K562 (cell line): ENCODE measurements at regions not wholly inside any gene's neighbourhood (a gene's known extent, or its start where the extent isn't known, plus 50 kb on each side); places are given as distances from the start of the nearest gene placed in this dataset.

Experiments
- ATAC-seq: fragments of 200-7000 bp; cut with Tn5 transposase; 3 replicates; pipeline ENCODE4 v1.9.1; 2020; ENCODE audit warnings: moderate library complexity
- BruUV-seq: library from RNA; stranded (reverse); fragments of 400-500 nt; replicated peaks from 2 replicates; lab custom pipeline; 2021; lab: Mats Ljungman, UMichigan
- CTCF ChIA-PET: fragments of 300-600 bp; formaldehyde crosslinking; extraction: SDS; loops from one replicate; lab custom pipeline; 2021; ENCODE audit warnings: low intra/inter-chr PET ratio; lab: Yijun Ruan, JAX
- POLR2A ChIA-PET: fragments of 300-600, 350-650 bp; sonication (Branson Sonifier 250); formaldehyde crosslinking; extraction: SDS; loops from one replicate; lab custom pipeline; 2021; ENCODE audit warnings: antibody characterized with exemption, inconsistent platforms; lab: Yijun Ruan, JAX
- DNase-seq, 4 experiments: peaks; one replicate each; pipeline versions ENCODE4 v3.0.0 to v3.0.0-alpha.2; 2011 to 2018; ENCODE audit warnings: low spot score in 3 of 4, mixed read lengths in 3 of 4; ENCODE audit errors: extremely low read depth in 1 of 4
- FAIRE-seq: peaks from 2 replicates; lab custom pipeline; 2011; peaks lifted over from hg19 to GRCh38; lab: Jason Lieb, UNC
- H2AFZ ChIP-seq: 2 replicates; pipeline ENCODE4 v1.6.0; 2011; ENCODE audit warnings: low read depth, low read length, control low read depth, inconsistent platforms
- H3K27ac ChIP-seq: fragments of 200-600 bp; 3 replicates; pipeline ENCODE4 v1.8.0; 2011; ENCODE audit warnings: low read depth, mild to moderate bottlenecking, control low read depth, inconsistent platforms, low read length, moderate library complexity, mixed read lengths; ENCODE audit errors: extremely low read depth
- H3K27me3 ChIP-seq, 2 experiments: fragments of 300-600 bp in 1 of 2; 2 replicates in 1 of 2; 3 replicates in 1 of 2; pipeline versions ENCODE4 v1.6.0 to v1.8.0; 2011; ENCODE audit warnings: inconsistent platforms in 2 of 2, low read length in 2 of 2, mild to moderate bottlenecking in 1 of 2, mixed read lengths in 1 of 2, moderate library complexity in 1 of 2; ENCODE audit not compliant: control insufficient read depth in 2 of 2, insufficient read depth in 2 of 2
- H3K36me3 ChIP-seq: fragments of 300-600 bp; 3 replicates; pipeline ENCODE4 v1.8.0; 2011; ENCODE audit warnings: mild to moderate bottlenecking, low read length, inconsistent platforms; ENCODE audit not compliant: control insufficient read depth, insufficient read depth
- H3K4me1 ChIP-seq, 2 experiments: fragments of 200-600 bp in 1 of 2; replicated peaks in 1 of 2; 2 replicates in 1 of 2; 3 replicates in 1 of 2; pipeline versions ENCODE4 v1.5.1 to v1.8.0; 2011; ENCODE audit warnings: inconsistent platforms in 2 of 2, low read length in 2 of 2, mild to moderate bottlenecking in 1 of 2, mixed read lengths in 1 of 2, moderate library complexity in 1 of 2; ENCODE audit not compliant: control insufficient read depth in 2 of 2, insufficient read depth in 2 of 2
- H3K4me2 ChIP-seq: 2 replicates; pipeline ENCODE4 v1.6.1; 2011; ENCODE audit warnings: low read length, control low read depth, inconsistent platforms, mixed read lengths; ENCODE audit not compliant: insufficient read depth
- H3K4me3 ChIP-seq: fragments of 200-600 bp; sonication (generic), shearing (Covaris generic); 2 replicates; pipeline ENCODE4 v1.5.1; 2016; ENCODE audit warnings: control low read depth, inconsistent platforms
- H3K79me2 ChIP-seq: fragments of 200-600 bp; 3 replicates; pipeline ENCODE4 v1.8.0; 2011; ENCODE audit warnings: low read length, inconsistent platforms; ENCODE audit not compliant: control insufficient read depth, insufficient read depth
- H3K9ac ChIP-seq, 2 experiments: 2 replicates each; pipeline versions ENCODE4 v1.6.0 to v1.6.1; 2011; ENCODE audit warnings: low read depth in 2 of 2, low read length in 2 of 2, control low read depth in 1 of 2, inconsistent platforms in 1 of 2, mild to moderate bottlenecking in 1 of 2, mixed read lengths in 1 of 2; ENCODE audit not compliant: insufficient read depth in 1 of 2
- H3K9me1 ChIP-seq: one replicate; pipeline ENCODE4 v1.6.0; 2011; ENCODE audit warnings: inconsistent platforms, mild to moderate bottlenecking, low read length, moderate library complexity; ENCODE audit not compliant: control insufficient read depth, insufficient read depth
- H3K9me3 ChIP-seq: replicated peaks from 2 replicates; pipeline ENCODE4 v1.5.1; 2011; ENCODE audit warnings: low read depth, low read length, inconsistent platforms; ENCODE audit not compliant: control insufficient read depth, insufficient read depth
- H4K20me1 ChIP-seq: replicated peaks from 2 replicates; pipeline ENCODE4 v1.6.1; 2011; ENCODE audit warnings: low read length, inconsistent platforms, mixed read lengths; ENCODE audit not compliant: control insufficient read depth, insufficient read depth
- HDAC8 ChIP-seq: fragments of 450-650 bp; IDR thresholded peaks from 2 replicates; pipeline ENCODE4 v1.6.1; 2016; ENCODE audit warnings: mild to moderate bottlenecking, missing genetic modification characterization, moderate library complexity, missing compliant biosample characterization
- HMGN3 ChIP-seq: IDR thresholded peaks from 2 replicates; pipeline ENCODE4 v1.6.1; 2011; ENCODE audit warnings: borderline replicate concordance, low read depth, mild to moderate bottlenecking, mixed read lengths, low read length; ENCODE audit not compliant: insufficient read length; ENCODE audit errors: extremely low read depth
- ZZZ3 ChIP-seq: fragments of 450-650 bp; IDR thresholded peaks from 2 replicates; pipeline ENCODE4 v1.6.1; 2016; ENCODE audit warnings: antibody characterized with exemption, mild to moderate bottlenecking, moderate library complexity
- WGBS: fragments of 100-300 bp; shearing (Covaris generic); methylation state at CpG from one replicate; pipeline ENCODE4 v1.1.6; 2016; ENCODE audit warnings: low coverage, mixed read lengths; ENCODE audit not compliant: insufficient coverage; ENCODE audit errors: missing lambda C conversion rate; 5-methylcytosine and 5-hydroxymethylcytosine counted together
- in situ Hi-C: fragments of 300-500 bp; cut with MboI; formaldehyde crosslinking; loops from 4 replicates; pipeline ENCODE4 v1.15.0; 2018; ENCODE audit warnings: inconsistent platforms, mixed read lengths
- intact Hi-C: fragments of 100-400 bp; cut with micrococcal nuclease; formaldehyde crosslinking; loops from 2 replicates; pipeline ENCODE4 v1.14.2; 2022
- TF ChIP-seq, protein P1 (sequence below): sonication (generic); formaldehyde crosslinking; IDR thresholded peaks from 2 replicates; pipeline ENCODE4 v1.8.0; 2022; ENCODE audit warnings: missing genetic modification reagents, mild to moderate bottlenecking, moderate library complexity, borderline replicate concordance
- TF ChIP-seq, protein P2 (sequence below): fragments of 250-450 bp; sonication (Bioruptor Pico); IDR thresholded peaks from 2 replicates; pipeline ENCODE4 v1.5.0; 2022; ENCODE audit warnings: mild to moderate bottlenecking
- TF ChIP-seq, protein P3 (sequence below): fragments of 450-650 bp; formaldehyde crosslinking; IDR thresholded peaks from 2 replicates; pipeline ENCODE4 v1.4.0; 2022; ENCODE audit warnings: missing genetic modification characterization
- TF ChIP-seq, protein P4 (sequence below): fragments of 250-450 bp; sonication (Bioruptor Pico); IDR thresholded peaks from 2 replicates; pipeline ENCODE4 v1.5.0; 2020; ENCODE audit warnings: mild to moderate bottlenecking
- TF ChIP-seq, protein P5 (sequence below): fragments of 450-650 bp; IDR thresholded peaks from 2 replicates; pipeline ENCODE4 v1.6.1; 2016; ENCODE audit warnings: mild to moderate bottlenecking

DNA sequence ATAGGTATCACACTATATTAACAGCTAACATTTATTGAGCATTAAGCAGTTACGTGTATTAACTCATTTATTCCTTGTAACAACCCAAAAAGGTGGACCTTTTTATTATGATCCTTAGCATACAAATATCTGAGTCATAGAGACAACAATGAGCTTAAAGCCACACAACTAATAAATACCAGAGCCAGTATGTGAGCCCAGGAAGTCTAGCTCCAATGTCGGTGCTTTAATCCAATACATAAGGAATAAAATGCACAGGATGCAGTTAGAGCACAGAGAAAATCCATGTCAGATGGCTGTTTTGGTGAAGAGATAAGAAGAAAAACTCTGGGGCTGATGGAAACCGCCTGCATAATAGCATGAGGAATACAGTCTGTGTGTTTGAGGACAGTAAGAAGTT, 888.6 kb downstream of the TMTC2 start (continued):
- TF ChIP-seq, protein P1, sequence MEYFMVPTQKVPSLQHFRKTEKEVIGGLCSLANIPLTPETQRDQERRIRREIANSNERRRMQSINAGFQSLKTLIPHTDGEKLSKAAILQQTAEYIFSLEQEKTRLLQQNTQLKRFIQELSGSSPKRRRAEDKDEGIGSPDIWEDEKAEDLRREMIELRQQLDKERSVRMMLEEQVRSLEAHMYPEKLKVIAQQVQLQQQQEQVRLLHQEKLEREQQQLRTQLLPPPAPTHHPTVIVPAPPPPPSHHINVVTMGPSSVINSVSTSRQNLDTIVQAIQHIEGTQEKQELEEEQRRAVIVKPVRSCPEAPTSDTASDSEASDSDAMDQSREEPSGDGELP, result no peak
- TF ChIP-seq, protein P2, sequence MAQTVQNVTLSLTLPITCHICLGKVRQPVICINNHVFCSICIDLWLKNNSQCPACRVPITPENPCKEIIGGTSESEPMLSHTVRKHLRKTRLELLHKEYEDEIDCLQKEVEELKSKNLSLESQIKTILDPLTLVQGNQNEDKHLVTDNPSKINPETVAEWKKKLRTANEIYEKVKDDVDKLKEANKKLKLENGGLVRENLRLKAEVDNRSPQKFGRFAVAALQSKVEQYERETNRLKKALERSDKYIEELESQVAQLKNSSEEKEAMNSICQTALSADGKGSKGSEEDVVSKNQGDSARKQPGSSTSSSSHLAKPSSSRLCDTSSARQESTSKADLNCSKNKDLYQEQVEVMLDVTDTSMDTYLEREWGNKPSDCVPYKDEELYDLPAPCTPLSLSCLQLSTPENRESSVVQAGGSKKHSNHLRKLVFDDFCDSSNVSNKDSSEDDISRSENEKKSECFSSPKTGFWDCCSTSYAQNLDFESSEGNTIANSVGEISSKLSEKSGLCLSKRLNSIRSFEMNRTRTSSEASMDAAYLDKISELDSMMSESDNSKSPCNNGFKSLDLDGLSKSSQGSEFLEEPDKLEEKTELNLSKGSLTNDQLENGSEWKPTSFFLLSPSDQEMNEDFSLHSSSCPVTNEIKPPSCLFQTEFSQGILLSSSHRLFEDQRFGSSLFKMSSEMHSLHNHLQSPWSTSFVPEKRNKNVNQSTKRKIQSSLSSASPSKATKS (CRISPR knock-in tag), result no peak
- TF ChIP-seq HDAC8 (tag) (no peak), HMGN3 (no peak), ZZZ3 (no peak)
- TF ChIP-seq, protein P3, sequence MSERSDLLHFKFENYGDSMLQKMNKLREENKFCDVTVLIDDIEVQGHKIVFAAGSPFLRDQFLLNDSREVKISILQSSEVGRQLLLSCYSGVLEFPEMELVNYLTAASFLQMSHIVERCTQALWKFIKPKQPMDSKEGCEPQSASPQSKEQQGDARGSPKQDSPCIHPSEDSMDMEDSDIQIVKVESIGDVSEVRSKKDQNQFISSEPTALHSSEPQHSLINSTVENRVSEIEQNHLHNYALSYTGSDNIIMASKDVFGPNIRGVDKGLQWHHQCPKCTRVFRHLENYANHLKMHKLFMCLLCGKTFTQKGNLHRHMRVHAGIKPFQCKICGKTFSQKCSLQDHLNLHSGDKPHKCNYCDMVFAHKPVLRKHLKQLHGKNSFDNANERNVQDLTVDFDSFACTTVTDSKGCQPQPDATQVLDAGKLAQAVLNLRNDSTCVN (CRISPR knock-in tag), result no peak

DNA sequence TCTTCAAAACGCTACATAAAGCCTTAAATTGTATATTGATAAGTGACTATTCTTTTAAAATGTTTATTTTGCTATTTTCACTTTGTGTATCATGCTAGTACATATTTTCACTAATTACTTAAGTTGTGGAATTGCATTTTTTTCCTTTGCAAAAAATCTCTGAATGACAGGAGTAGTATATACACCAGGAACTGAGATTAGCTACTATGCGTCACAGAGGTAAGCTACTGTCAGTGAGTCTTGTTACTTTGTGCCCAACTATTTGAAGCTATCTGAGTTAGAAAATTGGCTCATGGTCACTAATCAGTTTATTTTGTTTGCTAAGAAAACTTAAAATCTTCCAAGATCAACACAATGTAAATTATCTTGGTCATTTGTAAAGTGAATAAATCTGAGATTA, 887.4 kb downstream of the TMTC2 start:
- Histone ChIP-seq H3K27me3 (no peaks in the 10 kb centered on the region), H3K79me2 (no peaks in the 10 kb centered on the region), H2AFZ (no peak overlapping the region), H3K9ac (no peak overlapping the region), H3K36me3 (no peaks in the 10 kb centered on the region), H3K9me3 (peaks cover 2% of the 10 kb centered on the region), H4K20me1 (no peaks in the 10 kb centered on the region), H3K27ac (no peak overlapping the region), H3K4me3 (no peak overlapping the region), H3K9me1 (no peaks in the 10 kb centered on the region), H3K4me1 (no peaks in the 10 kb centered on the region), H3K4me2 (no peak overlapping the region)
- BruUV-seq, result no TSS peak
- intact Hi-C loops, result no loop called here
- in situ Hi-C loops, result no loop called here
- DNase-seq, result no peak
- CTCF ChIA-PET, result no interaction called here
- 0% methylated on average over 2 of the region's 2 CpGs for WGBS
- no peak for FAIRE-seq
- ATAC-seq, result no peak
- POLR2A ChIA-PET, result no interaction called here
- TF ChIP-seq, protein P4, sequence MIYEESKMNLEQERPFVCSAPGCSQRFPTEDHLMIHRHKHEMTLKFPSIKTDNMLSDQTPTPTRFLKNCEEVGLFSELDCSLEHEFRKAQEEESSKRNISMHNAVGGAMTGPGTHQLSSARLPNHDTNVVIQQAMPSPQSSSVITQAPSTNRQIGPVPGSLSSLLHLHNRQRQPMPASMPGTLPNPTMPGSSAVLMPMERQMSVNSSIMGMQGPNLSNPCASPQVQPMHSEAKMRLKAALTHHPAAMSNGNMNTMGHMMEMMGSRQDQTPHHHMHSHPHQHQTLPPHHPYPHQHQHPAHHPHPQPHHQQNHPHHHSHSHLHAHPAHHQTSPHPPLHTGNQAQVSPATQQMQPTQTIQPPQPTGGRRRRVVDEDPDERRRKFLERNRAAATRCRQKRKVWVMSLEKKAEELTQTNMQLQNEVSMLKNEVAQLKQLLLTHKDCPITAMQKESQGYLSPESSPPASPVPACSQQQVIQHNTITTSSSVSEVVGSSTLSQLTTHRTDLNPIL (CRISPR knock-in tag), result no peak
- TF ChIP-seq, protein P5, sequence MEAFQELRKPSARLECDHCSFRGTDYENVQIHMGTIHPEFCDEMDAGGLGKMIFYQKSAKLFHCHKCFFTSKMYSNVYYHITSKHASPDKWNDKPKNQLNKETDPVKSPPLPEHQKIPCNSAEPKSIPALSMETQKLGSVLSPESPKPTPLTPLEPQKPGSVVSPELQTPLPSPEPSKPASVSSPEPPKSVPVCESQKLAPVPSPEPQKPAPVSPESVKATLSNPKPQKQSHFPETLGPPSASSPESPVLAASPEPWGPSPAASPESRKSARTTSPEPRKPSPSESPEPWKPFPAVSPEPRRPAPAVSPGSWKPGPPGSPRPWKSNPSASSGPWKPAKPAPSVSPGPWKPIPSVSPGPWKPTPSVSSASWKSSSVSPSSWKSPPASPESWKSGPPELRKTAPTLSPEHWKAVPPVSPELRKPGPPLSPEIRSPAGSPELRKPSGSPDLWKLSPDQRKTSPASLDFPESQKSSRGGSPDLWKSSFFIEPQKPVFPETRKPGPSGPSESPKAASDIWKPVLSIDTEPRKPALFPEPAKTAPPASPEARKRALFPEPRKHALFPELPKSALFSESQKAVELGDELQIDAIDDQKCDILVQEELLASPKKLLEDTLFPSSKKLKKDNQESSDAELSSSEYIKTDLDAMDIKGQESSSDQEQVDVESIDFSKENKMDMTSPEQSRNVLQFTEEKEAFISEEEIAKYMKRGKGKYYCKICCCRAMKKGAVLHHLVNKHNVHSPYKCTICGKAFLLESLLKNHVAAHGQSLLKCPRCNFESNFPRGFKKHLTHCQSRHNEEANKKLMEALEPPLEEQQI, result no peak
